Liver (tissue), 3 donors: ENCODE measurements at regions not wholly inside any gene's neighbourhood (a gene's known extent, or its start where the extent isn't known, plus 50 kb on each side); places are given as distances from the start of the nearest gene placed in this dataset.

Source experiments
- EGR1 ChIP-seq, 2 donors: IDR thresholded peaks; 2 replicates each; pipeline ENCODE4 v1.6.1; 2016 to 2018; ENCODE audit warnings: antibody characterized with exemption in 2 of 2, low read depth in 2 of 2
- JUND ChIP-seq, 2 donors: IDR thresholded peaks; 2 replicates each; pipeline ENCODE4 v1.6.1; 2016; ENCODE audit warnings: antibody characterized with exemption in 2 of 2
- MAX ChIP-seq: IDR thresholded peaks from 2 replicates; pipeline ENCODE4 v1.6.1; 2016; ENCODE audit warnings: antibody characterized with exemption
- SP1 ChIP-seq: IDR thresholded peaks from 2 replicates; pipeline ENCODE4 v1.6.1; 2018; ENCODE audit warnings: antibody characterized with exemption, mild to moderate bottlenecking
- TF ChIP-seq, protein P1 (sequence below): fragments of 150-350 bp; IDR thresholded peaks from 2 replicates; pipeline ENCODE4 v1.5.1; 2017; ENCODE audit warnings: improper control_type of control experiment, low read depth, low read length; ENCODE audit not compliant: missing input control
- TF ChIP-seq, protein P2 (sequence below): IDR thresholded peaks from 2 replicates; pipeline ENCODE4 v1.6.1; 2016; ENCODE audit warnings: antibody characterized with exemption, mild to moderate bottlenecking
- donor health status: healthy.
- donor health status: healthy.

GRCh38 chrX:22648281-22648680 lies 351.5 kb upstream of the DDX53 start:
- TF ChIP-seq, protein P1, sequence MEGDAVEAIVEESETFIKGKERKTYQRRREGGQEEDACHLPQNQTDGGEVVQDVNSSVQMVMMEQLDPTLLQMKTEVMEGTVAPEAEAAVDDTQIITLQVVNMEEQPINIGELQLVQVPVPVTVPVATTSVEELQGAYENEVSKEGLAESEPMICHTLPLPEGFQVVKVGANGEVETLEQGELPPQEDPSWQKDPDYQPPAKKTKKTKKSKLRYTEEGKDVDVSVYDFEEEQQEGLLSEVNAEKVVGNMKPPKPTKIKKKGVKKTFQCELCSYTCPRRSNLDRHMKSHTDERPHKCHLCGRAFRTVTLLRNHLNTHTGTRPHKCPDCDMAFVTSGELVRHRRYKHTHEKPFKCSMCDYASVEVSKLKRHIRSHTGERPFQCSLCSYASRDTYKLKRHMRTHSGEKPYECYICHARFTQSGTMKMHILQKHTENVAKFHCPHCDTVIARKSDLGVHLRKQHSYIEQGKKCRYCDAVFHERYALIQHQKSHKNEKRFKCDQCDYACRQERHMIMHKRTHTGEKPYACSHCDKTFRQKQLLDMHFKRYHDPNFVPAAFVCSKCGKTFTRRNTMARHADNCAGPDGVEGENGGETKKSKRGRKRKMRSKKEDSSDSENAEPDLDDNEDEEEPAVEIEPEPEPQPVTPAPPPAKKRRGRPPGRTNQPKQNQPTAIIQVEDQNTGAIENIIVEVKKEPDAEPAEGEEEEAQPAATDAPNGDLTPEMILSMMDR: no peak
- TF ChIP-seq, protein P2, sequence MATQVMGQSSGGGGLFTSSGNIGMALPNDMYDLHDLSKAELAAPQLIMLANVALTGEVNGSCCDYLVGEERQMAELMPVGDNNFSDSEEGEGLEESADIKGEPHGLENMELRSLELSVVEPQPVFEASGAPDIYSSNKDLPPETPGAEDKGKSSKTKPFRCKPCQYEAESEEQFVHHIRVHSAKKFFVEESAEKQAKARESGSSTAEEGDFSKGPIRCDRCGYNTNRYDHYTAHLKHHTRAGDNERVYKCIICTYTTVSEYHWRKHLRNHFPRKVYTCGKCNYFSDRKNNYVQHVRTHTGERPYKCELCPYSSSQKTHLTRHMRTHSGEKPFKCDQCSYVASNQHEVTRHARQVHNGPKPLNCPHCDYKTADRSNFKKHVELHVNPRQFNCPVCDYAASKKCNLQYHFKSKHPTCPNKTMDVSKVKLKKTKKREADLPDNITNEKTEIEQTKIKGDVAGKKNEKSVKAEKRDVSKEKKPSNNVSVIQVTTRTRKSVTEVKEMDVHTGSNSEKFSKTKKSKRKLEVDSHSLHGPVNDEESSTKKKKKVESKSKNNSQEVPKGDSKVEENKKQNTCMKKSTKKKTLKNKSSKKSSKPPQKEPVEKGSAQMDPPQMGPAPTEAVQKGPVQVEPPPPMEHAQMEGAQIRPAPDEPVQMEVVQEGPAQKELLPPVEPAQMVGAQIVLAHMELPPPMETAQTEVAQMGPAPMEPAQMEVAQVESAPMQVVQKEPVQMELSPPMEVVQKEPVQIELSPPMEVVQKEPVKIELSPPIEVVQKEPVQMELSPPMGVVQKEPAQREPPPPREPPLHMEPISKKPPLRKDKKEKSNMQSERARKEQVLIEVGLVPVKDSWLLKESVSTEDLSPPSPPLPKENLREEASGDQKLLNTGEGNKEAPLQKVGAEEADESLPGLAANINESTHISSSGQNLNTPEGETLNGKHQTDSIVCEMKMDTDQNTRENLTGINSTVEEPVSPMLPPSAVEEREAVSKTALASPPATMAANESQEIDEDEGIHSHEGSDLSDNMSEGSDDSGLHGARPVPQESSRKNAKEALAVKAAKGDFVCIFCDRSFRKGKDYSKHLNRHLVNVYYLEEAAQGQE: no peak
- TF ChIP-seq SP1 (no peak), JUND (IDR thresholded peaks at IDR 0.05) (no peak), MAX (no peak), EGR1 (IDR thresholded peaks at IDR 0.05; ENCODE audit: low read depth in 2 of 2) (no peak)
